Adipocyte (in vitro differentiated cells): ENCODE measurements at regions not wholly inside any gene's neighbourhood (a gene's known extent, or its start where the extent isn't known, plus 50 kb on each side); places are given as distances from the start of the nearest gene placed in this dataset.
"Not testable (repeated sequence)": the region's sequence is repeated elsewhere in the genome, so short reads cannot be mapped to it uniquely, and the experiment has no call there.

ENCODE experiments used
- DNase-seq: peaks from one replicate; pipeline ENCODE4 v3.0.0-alpha.2; 2015; ENCODE audit warnings: low read depth
- H3K27me3 ChIP-seq: replicated peaks from 2 replicates; pipeline ENCODE4 v1.7.0; 2013; ENCODE audit warnings: mild to moderate bottlenecking, low read length, moderate library complexity; ENCODE audit not compliant: control insufficient read depth, insufficient read depth
- H3K36me3 ChIP-seq: 2 replicates; pipeline ENCODE4 v1.7.0; 2013; ENCODE audit warnings: low read length, mild to moderate bottlenecking, moderate library complexity; ENCODE audit not compliant: control insufficient read depth, insufficient read depth, severe bottlenecking
- H3K4me1 ChIP-seq: 2 replicates; pipeline ENCODE4 v1.7.0; 2013; ENCODE audit warnings: mild to moderate bottlenecking, low read length, moderate library complexity; ENCODE audit not compliant: control insufficient read depth, insufficient read depth
- H3K4me3 ChIP-seq: 2 replicates; pipeline ENCODE4 v1.7.0; 2013; ENCODE audit warnings: mild to moderate bottlenecking, low read length, moderate library complexity
- H3K9ac ChIP-seq: 2 replicates; pipeline ENCODE4 v1.7.0; 2013; ENCODE audit warnings: mild to moderate bottlenecking, low read length, moderate library complexity
- H3K9me3 ChIP-seq: 2 replicates; pipeline ENCODE4 v1.7.0; 2013; ENCODE audit warnings: mild to moderate bottlenecking, low read length, moderate library complexity; ENCODE audit not compliant: control insufficient read depth

DNA sequence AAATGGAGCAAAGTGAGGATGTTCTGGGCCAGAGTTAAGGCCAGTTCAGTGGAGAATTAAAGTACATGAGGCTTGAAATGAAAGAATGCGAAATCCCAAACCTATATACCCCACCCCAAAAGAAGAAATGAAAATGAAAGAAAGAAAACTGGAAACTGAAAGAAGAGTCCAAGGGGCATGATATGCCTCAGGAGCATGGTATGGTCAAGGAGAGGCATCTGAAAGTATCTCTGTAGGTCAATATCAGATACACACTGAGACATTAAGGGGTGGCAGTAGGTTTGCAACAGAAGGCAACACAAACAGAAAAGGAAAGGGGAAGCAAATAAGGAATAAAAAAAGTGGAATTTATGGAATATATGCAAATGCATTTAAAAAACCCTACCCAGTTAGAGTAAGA, 166.5 kb downstream of the COG6 start:
- Histone ChIP-seq H3K27me3 (no peaks in the 10 kb centered on the region), H3K4me1 (no peaks in the 10 kb centered on the region), H3K9me3 (no peaks in the 10 kb centered on the region), H3K9ac (no peak overlapping the region), H3K36me3 (no peaks in the 10 kb centered on the region), H3K4me3 (no peak overlapping the region)
- no peak for DNase-seq

DNA sequence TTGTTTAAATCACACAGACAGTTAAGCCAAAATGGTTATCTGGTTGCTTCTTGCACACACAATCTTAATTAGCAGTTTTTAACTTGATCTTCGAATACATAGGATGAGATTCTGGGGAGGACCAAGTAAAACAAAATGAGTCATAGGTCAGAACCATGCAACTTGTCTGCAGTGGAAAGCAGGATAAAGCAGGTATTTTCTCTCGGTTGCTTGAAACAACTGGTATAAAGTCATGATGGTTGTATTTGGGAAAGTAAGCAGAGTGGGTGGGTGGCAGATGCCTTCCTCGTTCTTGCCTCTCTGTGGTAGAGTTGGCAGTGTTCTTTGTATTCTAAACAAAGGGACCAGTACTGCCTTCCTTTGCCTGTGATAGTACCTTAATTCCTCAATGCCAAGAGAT, 167.0 kb downstream of the COG6 start:
- no peak for DNase-seq
- H3K4me1 ChIP-seq = no peaks in the 10 kb centered on the region
- H3K9ac ChIP-seq = no peak overlapping the region
- H3K9me3 ChIP-seq = no peaks in the 10 kb centered on the region
- no peaks in the 10 kb centered on the region for H3K27me3 ChIP-seq
- no peaks in the 10 kb centered on the region for H3K36me3 ChIP-seq
- H3K4me3 ChIP-seq = no peak overlapping the region

DNA sequence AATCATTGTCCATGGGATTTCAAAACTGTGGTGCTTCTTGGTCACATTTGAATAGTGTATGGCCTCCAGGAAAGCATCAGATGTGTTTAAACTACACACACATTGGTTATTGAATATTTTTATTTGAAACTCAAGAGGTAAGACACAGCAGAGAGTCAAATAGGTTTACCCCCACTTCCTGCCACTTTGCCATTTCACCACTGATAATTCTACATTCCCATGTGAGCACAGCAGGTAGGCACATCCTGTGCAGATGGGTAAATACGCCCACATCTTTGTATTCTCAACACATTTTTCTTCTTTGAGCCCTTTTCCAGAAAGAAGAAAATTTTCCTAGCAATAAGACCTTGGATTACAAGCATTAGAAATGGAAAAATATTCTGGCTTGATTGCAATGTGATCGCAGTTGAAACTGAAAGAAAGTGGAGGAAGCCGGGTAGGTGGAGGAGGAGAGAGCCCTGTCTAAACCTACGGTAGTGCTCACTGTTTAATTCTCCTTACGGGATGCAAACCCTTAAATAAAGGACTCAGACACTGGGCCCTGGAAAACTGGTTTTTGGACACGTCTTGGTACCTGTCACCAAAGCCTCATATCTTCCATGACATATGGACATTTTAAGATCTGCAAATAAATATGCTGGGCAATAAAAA, 167.7 kb downstream of the COG6 start:
- no peaks in the 10 kb centered on the region for H3K4me1 ChIP-seq
- H3K9me3 ChIP-seq = no peaks in the 10 kb centered on the region
- no peaks in the 10 kb centered on the region for H3K27me3 ChIP-seq
- DNase-seq = no peak
- H3K36me3 ChIP-seq = no peaks in the 10 kb centered on the region
- no peak overlapping the region for H3K4me3 ChIP-seq
- H3K9ac ChIP-seq = no peak overlapping the region

DNA sequence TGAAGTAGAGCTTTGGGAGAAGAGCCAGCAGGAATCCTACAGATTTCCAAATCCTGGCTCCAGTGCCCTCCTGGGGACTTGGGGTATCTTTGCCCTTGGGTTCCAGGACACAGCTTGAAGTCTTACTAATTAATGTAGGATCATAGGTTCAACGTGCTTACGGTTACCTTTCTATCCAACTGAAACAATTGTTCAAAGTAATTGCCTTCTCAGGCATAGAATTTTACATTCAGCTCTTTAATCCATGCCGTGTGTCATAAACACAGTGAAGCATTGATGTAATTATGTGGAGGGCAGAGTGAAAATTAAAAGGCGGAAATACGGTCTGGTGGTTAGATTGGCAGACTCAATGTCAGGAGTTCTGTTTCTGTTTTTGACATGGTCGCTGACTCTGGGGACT, 170.4 kb downstream of the COG6 start:
- Histone ChIP-seq H3K9ac (no peak overlapping the region), H3K27me3 (no peaks in the 10 kb centered on the region), H3K36me3 (no peaks in the 10 kb centered on the region), H3K4me1 (no peaks in the 10 kb centered on the region), H3K9me3 (peaks cover 7% of the 10 kb centered on the region), H3K4me3 (no peak overlapping the region)
- DNase-seq = no peak

DNA sequence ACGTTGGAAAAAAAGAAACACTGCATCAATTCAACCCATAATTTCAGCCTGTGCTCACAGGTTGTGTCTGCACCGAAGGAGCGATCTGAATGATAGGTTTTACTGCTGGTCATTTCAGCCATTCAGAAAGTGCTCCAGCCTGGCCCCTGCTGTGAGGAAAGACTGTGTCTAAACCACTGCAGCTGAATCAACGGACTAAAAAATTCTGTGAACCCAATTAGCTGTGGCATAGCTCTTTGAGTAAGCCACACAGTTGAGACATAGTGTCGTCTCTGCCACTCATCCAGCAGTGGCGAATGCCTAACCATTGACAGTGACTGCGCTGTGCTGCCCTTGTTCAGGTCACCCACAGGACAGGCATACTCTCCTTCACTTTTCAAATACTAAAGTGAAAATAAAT, 179.8 kb downstream of the COG6 start:
- no peak overlapping the region for H3K4me3 ChIP-seq
- no peaks in the 10 kb centered on the region for H3K9me3 ChIP-seq
- no peaks in the 10 kb centered on the region for H3K36me3 ChIP-seq
- H3K4me1 ChIP-seq = no peaks in the 10 kb centered on the region
- no peak for DNase-seq
- H3K27me3 ChIP-seq = peaks cover 4% of the 10 kb centered on the region
- H3K9ac ChIP-seq = no peak overlapping the region

DNA sequence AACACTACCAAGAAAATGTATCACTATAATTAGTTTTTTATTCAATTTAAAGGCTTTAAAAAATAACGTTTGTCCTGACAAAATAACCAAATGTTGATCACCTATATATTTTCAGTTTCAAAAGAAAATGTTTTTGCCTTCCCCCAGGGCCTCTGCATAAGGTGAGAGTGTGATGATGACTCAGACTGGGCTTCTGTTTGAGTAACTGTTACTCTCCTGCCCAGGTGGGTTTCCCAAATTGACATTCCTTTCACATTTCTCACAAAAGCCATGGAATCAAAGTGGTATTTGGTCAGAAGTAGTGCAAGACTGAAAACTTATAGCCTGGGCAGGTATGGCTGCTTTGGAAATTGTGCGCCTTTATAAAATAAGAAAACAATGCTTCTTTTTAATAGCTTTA, 180.6 kb downstream of the COG6 start:
- Histone ChIP-seq H3K4me1 (no peaks in the 10 kb centered on the region), H3K27me3 (peaks cover 4% of the 10 kb centered on the region), H3K9me3 (no peaks in the 10 kb centered on the region), H3K4me3 (no peak overlapping the region), H3K9ac (no peak overlapping the region), H3K36me3 (no peaks in the 10 kb centered on the region)
- DNase-seq = no peak

DNA sequence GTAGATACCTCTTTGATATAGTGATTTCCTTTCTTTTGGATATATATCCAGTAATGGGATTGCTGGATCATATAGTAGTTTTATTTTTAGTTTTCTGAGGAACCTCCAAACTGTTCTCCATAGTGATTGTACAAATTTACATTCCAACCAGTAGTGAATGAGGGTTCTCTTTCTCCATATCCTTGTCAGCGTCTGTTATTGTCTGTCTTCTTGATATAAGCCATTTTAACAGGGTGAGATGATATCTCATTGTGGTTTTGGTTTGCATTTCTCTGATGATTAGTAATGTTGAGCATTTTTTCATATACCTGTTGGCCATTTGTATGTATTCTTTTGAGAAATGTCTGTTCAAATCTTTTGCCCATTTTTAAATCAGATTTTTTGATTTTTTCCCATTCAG, 182.4 kb downstream of the COG6 start:
- DNase-seq, H3K4me1 ChIP-seq, H3K9me3 ChIP-seq, H3K36me3 ChIP-seq, H3K9ac ChIP-seq, H3K4me3 ChIP-seq, H3K27me3 ChIP-seq: not testable (repeated sequence)

DNA sequence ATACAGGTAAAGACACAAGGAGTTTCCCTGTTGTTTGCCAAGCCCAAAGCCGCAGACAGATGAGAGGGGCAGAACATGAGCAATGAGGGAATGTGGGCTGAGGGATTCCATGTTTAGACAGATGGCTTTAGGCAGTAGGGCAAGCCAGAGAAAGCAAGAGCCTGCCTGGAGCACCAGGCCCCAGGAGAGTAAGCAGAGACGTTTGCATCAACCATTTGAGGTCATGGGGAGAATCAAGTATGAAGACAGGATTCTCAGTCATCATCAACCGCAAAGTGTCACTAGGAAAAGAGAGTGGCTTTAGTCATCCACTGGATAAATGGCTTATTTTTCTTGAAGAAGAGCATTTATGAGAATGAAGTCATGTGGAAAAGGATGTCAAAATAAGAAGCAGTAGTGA, 184.7 kb downstream of the COG6 start:
- DNase-seq = no peak
- no peaks in the 10 kb centered on the region for H3K4me1 ChIP-seq
- no peak overlapping the region for H3K9ac ChIP-seq
- no peaks in the 10 kb centered on the region for H3K36me3 ChIP-seq
- H3K27me3 ChIP-seq = no peaks in the 10 kb centered on the region
- H3K4me3 ChIP-seq = no peak overlapping the region
- no peaks in the 10 kb centered on the region for H3K9me3 ChIP-seq

DNA sequence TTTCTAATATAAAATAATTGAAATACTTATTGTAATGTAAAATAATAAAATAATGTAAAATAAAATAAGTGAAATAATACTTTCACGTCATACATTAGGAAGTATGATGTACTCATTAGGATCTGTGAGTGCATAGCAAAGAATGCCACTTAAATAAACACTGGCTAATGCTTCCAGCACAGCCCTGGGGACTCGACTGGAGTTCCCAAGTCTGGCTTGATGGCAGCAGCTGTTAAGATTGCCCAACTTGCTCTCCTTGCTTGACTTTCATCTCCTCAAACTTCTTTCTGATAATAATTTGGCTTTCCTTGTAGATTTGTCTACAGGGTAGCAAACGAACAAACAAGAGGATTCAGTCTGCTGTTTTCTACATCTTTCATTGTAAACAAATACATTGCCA, 191.9 kb downstream of the COG6 start:
- Histone ChIP-seq H3K27me3 (no peaks in the 10 kb centered on the region), H3K4me1 (no peaks in the 10 kb centered on the region), H3K4me3 (no peak overlapping the region), H3K9me3 (no peaks in the 10 kb centered on the region), H3K36me3 (no peaks in the 10 kb centered on the region), H3K9ac (no peak overlapping the region)
- no peak for DNase-seq

DNA sequence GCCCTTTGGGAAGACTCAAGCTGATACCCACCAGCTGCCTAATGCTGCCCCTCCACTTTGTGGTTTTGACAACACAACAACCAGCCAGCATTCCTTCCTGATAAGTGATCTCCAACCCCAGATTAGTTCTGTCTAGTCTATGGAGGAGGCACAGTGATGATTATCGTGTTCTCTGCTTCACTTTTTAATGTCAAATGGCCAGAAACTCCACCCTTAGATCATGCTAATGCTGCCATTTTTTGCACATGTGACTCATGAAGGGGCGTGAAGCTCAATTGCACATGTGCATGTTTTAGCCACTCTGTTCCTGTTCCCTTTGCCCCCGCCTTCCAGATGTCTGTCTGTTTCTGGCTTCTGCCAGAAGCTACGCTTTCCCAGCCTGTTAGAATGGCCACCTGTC, 199.8 kb downstream of the COG6 start:
- Histone ChIP-seq H3K9me3 (peaks cover 8% of the 10 kb centered on the region), H3K4me3 (no peak overlapping the region), H3K27me3 (no peaks in the 10 kb centered on the region), H3K36me3 (no peaks in the 10 kb centered on the region), H3K9ac (no peak overlapping the region), H3K4me1 (no peaks in the 10 kb centered on the region)
- DNase-seq = no peak

DNA sequence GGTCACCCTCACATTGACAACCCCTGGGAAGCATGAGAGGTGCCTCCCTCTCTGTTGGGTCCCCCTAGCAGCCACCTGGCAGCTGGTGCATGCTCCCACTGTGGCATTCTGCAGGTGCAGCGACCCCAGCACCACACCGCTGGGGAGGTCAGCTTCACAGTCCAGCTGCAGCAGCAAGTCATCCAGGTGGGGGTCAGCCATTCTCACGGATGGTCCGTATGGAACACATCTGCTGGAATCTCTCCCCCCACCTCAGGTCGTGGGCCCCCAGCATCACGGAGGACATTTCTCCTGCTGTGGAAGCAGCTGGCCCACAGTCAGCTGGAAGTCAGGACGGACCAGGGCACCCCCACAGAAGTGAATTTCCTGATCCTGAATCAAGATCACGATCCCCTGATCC, 201.3 kb downstream of the COG6 start:
- Histone ChIP-seq H3K9ac (no peak overlapping the region), H3K4me1 (no peaks in the 10 kb centered on the region), H3K9me3 (peaks cover 8% of the 10 kb centered on the region), H3K27me3 (no peaks in the 10 kb centered on the region), H3K4me3 (no peak overlapping the region), H3K36me3 (no peaks in the 10 kb centered on the region)
- no peak for DNase-seq

DNA sequence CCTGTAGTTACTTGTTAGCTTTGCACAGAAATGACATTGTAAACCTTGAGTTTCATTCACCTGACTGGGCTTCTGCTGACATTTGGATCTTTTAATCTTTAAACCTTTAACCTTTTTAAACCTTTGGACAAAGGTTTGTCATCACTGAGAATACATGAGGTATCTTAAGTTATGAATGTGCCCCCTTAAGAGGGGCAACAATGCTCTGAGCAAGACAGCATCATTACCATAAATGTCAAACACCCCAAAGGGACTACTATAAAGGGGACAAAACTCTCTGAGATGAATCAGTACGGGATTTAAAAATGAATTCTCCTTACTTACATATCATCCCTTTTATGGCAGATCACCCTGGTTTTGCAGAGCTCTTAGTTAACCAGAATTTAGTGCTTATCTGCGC, 203.3 kb downstream of the COG6 start:
- DNase-seq = no peak
- Histone ChIP-seq H3K36me3 (no peaks in the 10 kb centered on the region), H3K9ac (no peak overlapping the region), H3K4me1 (no peaks in the 10 kb centered on the region), H3K4me3 (no peak overlapping the region), H3K9me3 (peaks cover 5% of the 10 kb centered on the region), H3K27me3 (no peaks in the 10 kb centered on the region)
